GM21526 (cell line): ENCODE measurements at regions not wholly inside any gene's neighbourhood (a gene's known extent, or its start where the extent isn't known, plus 50 kb on each side); places are given as distances from the start of the nearest gene placed in this dataset.

Source experiments
- ATAC-seq: cut with Tn5 transposase; IDR thresholded peaks from one replicate; pipeline ENCODE4 v1.9.1; 2021; ENCODE audit warnings: moderate library complexity; ENCODE audit not compliant: unreplicated experiment, low FRiP score

DNA sequence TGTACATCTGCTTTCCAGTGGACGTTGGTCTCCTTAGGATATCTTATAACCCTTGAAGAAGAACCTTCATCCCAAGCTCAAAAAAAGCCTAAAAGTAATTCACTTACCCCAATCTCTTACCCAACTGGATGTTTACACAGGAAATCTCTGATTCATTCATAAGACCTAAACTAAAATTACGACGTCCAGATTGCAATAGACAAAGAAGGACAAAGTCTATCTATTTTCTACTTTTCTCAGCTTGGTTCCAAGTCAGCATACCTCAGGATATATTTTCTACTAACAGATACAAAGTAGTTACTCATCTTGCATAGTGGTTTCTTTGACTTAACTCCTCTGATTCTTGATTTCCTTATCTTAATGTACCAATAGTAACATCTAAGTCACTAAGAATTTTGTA, 669.9 kb downstream of the OTOL1 start:
- ATAC-seq: no peak

- no peak for ATAC-seq
Observed at GRCh38 chr3:162168715-162169114, 672.1 kb downstream of the OTOL1 start.

- no peak for ATAC-seq
Observed at GRCh38 chr3:162170581-162170980, 674.0 kb downstream of the OTOL1 start.

DNA sequence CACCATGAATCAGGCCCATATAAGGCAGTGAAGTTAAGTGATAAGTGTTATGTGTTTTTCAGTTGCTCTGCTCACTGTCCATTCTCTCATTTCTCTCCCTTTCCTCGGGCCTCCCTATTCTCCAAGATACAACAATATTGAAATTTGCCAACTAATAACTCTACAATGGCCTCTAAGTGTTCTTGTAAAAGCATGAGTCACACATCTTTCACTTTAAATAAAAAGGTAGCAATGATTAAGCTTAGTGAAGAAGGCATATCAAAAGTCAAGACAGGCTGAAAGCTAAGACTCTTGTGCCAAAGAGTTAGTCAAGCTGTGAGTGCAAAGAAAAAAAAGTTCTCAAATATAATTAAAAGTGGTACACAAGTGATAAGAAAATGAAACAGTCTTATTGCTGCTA, 675.4 kb downstream of the OTOL1 start:
- no peak for ATAC-seq

- ATAC-seq: no peak
Observed at GRCh38 chr3:162175145-162175544, 678.5 kb downstream of the OTOL1 start.

DNA sequence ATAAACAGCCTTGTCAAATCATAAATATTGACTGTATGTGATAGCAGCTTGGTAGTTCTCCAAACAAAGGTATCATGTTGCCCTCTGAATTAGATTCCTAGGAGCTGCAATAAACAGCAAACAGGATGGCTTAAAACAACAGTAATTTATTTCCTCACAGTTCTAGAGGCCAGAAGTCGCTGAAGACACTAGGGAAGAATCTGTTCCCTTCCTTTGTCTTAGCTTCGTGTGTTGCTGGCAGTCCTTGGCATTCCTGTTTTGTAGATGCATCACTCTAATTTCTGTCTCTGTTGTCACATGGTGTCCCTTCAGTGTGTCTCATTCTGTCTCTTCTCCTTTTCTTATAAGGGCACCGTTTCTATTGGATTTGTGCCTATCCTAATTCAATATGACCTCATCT, 679.3 kb downstream of the OTOL1 start:
- ATAC-seq: no peak

DNA sequence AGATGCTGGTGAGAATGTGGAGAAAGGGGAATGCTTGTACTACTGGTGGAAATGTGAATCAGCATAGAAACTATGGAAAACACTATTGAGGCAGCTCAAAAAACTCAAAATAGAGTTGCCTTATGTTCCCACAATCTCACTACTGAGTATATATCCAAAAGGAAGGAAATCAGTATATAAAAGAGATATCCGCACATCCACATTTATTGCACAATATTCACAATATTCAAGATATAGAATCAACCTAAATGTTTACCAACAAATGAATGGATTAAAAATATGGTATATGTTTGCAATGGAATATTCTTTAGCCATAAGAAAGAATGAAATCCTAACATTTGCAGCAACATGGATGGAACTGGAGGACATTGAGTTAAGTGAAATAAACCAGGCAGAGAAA, 686.8 kb downstream of the OTOL1 start:
- ATAC-seq: no peak

- no peak for ATAC-seq
Observed at GRCh38 chr3:162192340-162193029, 695.9 kb downstream of the OTOL1 start.

DNA sequence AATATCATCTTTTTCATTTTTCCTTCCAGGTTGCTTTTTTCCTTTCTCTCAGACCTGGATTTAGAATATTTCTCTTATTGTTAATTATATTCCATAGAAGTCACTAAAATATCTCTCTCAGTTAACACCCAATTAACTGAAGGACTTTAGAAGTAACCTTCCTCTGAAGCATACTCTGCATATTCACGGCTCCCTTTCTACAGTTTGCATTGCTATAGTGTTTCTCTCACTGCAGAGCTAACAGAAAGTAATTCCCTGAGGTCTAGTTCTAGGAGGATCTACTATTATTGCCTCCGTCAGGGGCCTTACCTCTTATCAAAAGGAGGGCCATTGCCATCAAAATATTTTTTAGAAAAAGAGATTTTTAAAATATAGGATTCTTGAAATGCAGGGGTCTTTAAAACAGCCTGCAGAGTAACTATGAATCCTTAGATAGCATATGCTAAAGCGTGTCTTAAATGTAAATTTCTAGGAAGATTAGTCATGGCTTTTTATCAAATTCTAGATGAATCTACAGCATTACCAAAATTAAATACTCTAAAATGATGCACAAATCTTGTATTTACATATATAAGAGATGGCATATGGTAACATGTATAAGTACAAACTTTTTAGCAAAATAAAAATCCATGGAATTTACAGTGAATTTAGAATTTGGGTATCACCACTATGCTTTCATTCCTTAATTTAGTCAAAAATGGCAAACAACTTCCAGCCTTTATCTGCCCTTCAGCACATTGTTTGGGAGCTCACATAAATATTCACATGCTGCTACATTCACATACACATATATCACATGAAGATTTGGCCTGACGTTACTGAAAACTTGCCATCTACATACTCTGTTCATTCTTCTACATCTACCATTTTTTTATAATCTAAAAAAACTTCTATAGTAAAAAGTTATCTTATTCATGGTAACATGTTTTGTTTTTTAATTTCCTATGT, 696.8 kb downstream of the OTOL1 start:
- ATAC-seq: no peak

DNA sequence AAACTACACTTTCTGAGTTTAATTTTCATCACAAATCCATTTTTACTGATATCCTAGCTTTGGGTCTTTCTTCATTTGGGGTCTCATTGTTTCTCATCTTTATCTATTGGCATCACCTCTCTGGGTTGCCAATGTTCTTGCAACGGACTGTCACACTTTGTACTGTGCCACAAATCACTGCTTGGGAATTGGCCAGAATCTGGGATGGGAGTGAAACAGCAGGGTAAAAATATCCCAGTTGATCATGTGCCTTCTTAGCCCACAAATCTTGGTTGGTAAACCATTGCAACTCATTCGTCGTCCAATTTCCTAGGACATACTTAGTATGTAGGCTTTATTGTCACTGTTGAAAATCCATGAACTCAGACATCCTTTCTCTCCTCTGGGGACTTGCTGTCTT, 698.5 kb downstream of the OTOL1 start:
- no peak for ATAC-seq

DNA sequence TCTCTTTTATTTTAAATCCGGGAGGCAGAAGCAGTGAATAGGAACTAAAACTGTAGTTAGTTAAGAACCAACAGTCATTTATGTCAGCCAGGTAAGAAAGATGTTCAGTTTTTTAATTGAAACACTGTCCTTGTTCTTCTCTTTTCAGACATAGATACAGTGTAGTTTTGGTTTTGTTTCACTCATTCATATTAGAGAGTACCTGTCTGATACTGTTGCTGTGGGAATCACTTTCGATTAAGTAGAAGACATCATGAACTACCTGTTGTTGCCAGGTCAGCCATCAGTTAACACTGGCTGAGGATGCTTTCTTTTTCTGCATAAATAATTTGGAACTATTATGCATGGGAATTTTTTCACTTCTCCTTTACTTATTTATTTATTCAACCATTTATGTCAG, 700.4 kb downstream of the OTOL1 start:
- no peak for ATAC-seq

DNA sequence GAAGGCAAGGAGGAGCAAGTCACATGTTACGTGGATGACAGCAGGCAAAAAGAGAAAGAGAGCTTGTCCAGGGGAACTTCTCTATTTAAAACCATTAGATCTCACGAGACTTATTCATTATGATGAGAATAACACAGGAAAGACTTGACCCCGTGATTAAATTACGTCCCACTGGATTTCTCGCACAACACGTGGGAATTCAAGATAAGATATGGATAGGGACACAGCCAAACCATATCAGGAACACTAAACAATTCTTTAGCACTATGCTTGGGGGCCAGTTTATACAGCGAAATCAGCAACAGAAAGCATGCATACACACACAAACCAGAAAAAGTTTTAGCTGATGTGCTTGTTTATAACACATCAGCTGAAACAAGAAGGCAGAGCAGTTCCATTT, 704.2 kb downstream of the OTOL1 start:
- no peak for ATAC-seq

DNA sequence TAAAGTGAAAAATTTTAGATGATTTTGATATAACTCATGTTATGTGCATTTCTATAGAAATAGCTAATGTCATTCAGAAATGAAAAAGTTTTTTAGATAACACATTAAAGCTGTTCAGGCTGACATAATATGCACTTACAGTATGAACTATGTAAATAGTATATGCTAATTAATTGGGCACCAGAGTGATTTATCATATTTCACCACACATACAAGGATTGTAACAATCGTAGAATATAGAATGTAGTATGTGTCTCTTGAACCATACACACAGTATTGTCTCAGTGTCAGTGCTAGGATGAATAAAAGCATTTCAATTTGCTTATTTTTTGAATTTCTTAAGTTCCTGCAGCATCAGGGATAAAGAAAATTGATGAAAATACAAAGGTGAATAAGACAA, 710.0 kb downstream of the OTOL1 start:
- no peak for ATAC-seq

DNA sequence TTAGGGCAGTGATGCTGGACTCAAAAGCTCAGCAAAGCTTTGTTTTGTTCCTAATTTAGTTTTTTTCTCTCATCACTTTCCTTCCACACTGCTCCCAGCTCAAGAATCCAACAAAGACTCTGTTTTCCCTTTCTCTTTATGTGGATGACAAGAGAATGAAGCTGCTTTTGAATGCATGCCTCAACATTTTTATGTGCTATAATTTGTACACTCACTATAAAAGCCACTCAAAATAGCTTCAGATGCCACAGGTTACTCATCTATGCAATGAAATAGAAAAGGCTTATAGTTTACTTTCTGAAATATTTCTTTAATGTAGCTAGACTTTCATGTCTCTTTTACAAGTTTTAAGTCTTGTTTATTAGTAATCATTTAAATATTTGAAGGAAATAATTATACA, 714.9 kb downstream of the OTOL1 start:
- no peak for ATAC-seq

DNA sequence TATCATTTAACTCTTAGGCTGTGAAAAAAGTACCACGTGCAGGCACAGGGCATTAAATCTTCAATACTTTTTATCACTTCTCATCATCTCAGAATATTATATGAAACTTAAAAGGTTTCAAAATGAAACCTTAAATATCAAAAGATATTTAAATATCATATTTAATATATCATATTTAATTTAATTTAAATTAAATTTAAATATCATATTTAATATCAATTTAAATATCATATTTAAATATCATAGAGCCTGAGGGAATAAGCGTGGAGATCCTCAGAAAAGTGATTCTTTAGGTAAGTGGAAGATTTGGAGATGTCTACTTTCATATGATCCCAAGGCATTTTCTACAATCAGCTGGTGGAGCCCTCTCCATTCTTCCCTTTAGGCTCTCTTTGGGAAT, 716.6 kb downstream of the OTOL1 start:
- no peak for ATAC-seq

DNA sequence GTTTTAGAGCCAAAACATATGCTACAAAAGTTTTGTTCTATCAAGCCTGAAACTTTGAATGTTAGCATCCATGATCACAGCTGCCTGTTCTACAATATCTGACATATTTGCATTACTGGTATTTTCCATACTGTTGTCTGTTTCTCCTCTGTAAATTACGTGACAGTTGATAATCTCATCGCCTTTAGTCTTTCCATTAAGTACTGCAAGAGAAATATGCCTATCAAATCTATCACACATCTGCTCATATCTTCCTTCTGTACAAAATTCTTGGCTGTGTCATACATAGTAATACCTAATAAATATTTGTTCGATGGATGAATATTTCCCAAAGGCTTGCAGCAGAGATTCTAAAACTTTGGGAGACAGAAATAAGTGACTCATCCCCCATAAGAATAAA, 717.3 kb downstream of the OTOL1 start:
- no peak for ATAC-seq

GRCh38 chr3:162217647-162218046, 721.0 kb downstream of the OTOL1 start:
- ATAC-seq: no peak

DNA sequence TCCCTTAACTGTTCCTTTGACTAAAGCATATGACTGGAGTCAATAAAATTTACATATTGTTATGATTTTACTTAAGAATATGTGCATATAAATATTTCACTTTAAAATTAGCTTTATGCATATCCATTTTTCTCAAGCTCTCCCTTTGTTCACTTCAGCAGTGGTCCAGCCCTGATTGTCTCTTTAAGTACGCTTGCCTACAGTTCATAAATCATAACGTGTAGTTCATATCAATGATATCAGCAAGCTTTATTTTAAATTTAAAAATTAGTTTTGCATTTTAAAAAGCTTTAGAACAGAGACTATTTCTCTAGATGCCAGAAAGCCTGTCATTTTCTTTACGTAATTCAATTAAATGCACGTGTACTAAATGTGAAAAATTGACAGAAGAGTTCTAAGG, 721.9 kb downstream of the OTOL1 start:
- ATAC-seq: no peak

DNA sequence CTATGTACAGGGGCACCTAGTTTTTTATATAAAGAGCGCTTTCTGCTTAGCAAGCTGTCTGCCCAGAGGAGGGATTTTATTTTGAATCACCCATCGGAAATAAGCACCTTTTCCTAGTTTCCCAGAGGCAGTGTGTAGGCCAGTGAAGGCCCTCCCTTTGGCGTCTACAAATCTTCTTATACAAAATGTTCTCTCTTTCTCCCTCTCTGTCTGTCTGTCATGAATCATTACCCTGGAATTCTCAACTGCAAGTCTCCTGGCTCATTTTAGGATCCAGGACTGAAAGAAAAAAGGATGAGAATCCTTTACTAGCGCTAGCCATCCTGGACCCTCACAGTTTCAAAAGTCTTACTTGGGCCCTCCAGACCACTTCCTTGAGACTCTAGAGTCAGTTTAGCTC, 728.1 kb downstream of the OTOL1 start:
- ATAC-seq: no peak

GRCh38 chr3:162236949-162237348, 740.3 kb downstream of the OTOL1 start:
- ATAC-seq: no peak

DNA sequence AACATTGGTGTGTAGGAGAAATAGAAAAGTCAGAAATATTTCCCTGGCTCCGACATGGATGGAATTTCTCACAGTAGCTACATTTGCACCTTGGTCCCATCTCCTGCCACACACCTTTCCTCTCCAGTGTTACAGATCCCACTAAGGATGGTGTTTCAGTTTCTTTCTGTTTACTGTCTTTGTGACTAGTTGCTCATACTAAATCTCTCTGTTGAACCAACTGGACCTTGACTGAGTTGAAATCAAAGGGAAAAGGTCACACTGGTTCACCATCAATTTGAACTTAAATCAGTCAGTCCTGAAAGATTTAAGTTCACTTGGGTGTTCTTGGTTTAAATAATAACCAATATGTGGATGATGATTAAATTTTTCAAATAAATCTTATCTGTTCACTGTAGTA, 754.2 kb downstream of the OTOL1 start:
- ATAC-seq: no peak

GRCh38 chr3:162262129-162262528, 765.5 kb downstream of the OTOL1 start:
- no peak for ATAC-seq
